ENCODE measurements at regions not wholly inside any gene's neighbourhood (a gene's known extent, or its start where the extent isn't known, plus 50 kb on each side); places are given as distances from the start of the nearest gene placed in this dataset.

DNA sequence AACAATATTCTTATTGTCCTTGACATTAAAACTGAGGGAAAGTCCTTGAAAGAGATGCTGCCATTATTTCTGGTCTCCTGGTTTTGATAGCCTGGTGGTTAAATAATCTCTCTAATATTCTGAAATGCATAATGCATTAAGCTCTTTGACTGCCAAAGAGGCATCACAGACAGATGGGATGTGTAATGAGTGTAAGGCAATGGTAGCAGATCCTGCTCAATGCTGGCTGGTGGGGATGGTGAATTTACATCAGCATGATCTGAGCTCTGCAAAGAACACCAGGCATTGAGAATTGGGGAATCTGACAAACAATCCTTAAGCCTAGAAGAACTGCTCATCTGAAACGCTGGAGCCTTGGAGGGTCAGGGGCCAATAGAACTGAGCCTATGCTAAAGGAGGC is 528.6 kb upstream of the LMCD1 start:
- no peak for TF ChIP-seq EZH2 (IDR thresholded peaks at IDR 0.05; ENCODE audit: borderline replicate concordance)
- no peak for TF ChIP-seq CTCF (IDR thresholded peaks at IDR 0.05; ENCODE audit: poor library complexity)
